HG03175 (cell line): ENCODE measurements at regions not wholly inside any gene's neighbourhood (a gene's known extent, or its start where the extent isn't known, plus 50 kb on each side); places are given as distances from the start of the nearest gene placed in this dataset.

Experiments used
- ATAC-seq: cut with Tn5 transposase; IDR thresholded peaks from one replicate; pipeline ENCODE4 v1.9.1; 2021; ENCODE audit warnings: mild to moderate bottlenecking, moderate library complexity; ENCODE audit not compliant: unreplicated experiment

- no peak for ATAC-seq
Observed at GRCh38 chr1:209231476-209232156, 351.9 kb upstream of the CAMK1G start.

- no peak for ATAC-seq
Observed at GRCh38 chr1:209232197-209232596, 351.3 kb upstream of the CAMK1G start.

GRCh38 chr1:209232759-209233158, 350.8 kb upstream of the CAMK1G start:
- ATAC-seq, result no peak

GRCh38 chr1:209235166-209235565, 348.3 kb upstream of the CAMK1G start:
- ATAC-seq, result no peak

- ATAC-seq, result no peak
Observed at GRCh38 chr1:209238356-209238755, 345.2 kb upstream of the CAMK1G start.

GRCh38 chr1:209240351-209240750, 343.2 kb upstream of the CAMK1G start:
- ATAC-seq, result no peak

GRCh38 chr1:209241487-209241886, 342.0 kb upstream of the CAMK1G start:
- ATAC-seq, result no peak

GRCh38 chr1:209248649-209249279, 334.8 kb upstream of the CAMK1G start:
- ATAC-seq, result peak; percentile 92

GRCh38 chr1:209249280-209249670, 334.2 kb upstream of the CAMK1G start:
- ATAC-seq, result no peak

GRCh38 chr1:209249785-209250440, 333.6 kb upstream of the CAMK1G start:
- ATAC-seq, result no peak

GRCh38 chr1:209250861-209251636, 332.5 kb upstream of the CAMK1G start:
- no peak for ATAC-seq

- no peak for ATAC-seq
Observed at GRCh38 chr1:209256766-209257350, 326.7 kb upstream of the CAMK1G start.

GRCh38 chr1:209257454-209257853, 326.1 kb upstream of the CAMK1G start:
- no peak for ATAC-seq

GRCh38 chr1:209260136-209260535, 323.4 kb upstream of the CAMK1G start:
- no peak for ATAC-seq

- no peak for ATAC-seq
Observed at GRCh38 chr1:209262631-209263030, 320.9 kb upstream of the CAMK1G start.

- ATAC-seq, result no peak
Observed at GRCh38 chr1:209265301-209265700, 318.2 kb upstream of the CAMK1G start.

- no peak for ATAC-seq
Observed at GRCh38 chr1:209266590-209267205, 316.8 kb upstream of the CAMK1G start.

GRCh38 chr1:209267968-209268367, 315.5 kb upstream of the CAMK1G start:
- ATAC-seq, result no peak

- no peak for ATAC-seq
Observed at GRCh38 chr1:209268479-209268878, 315.0 kb upstream of the CAMK1G start.

- no peak for ATAC-seq
Observed at GRCh38 chr1:209276321-209276720, 307.2 kb upstream of the CAMK1G start.

GRCh38 chr1:209277662-209278061, 305.9 kb upstream of the CAMK1G start:
- no peak for ATAC-seq
